HEK293 (cell line): ENCODE measurements at regions not wholly inside any gene's neighbourhood (a gene's known extent, or its start where the extent isn't known, plus 50 kb on each side); places are given as distances from the start of the nearest gene placed in this dataset.

ENCODE experiments used
- KLF1 ChIP-seq: fragments of 450-650 bp; formaldehyde crosslinking; IDR thresholded peaks from 2 replicates; pipeline ENCODE4 v1.5.1; 2016; ENCODE audit warnings: missing biosample characterization, missing genetic modification characterization
- KLF7 ChIP-seq: fragments of 450-650 bp; formaldehyde crosslinking; IDR thresholded peaks from 2 replicates; pipeline ENCODE4 v1.5.1; 2016; ENCODE audit warnings: missing biosample characterization, missing genetic modification characterization, borderline replicate concordance
- PRDM10 ChIP-seq: fragments of 450-650 bp; formaldehyde crosslinking; IDR thresholded peaks from 2 replicates; pipeline ENCODE4 v1.5.1; 2016; ENCODE audit warnings: missing biosample characterization, missing genetic modification characterization
- RBAK ChIP-seq: fragments of 450-650 bp; formaldehyde crosslinking; IDR thresholded peaks from 2 replicates; pipeline ENCODE4 v1.5.1; 2016; ENCODE audit warnings: missing biosample characterization, missing genetic modification characterization
- ZBTB20 ChIP-seq: fragments of 450-650 bp; formaldehyde crosslinking; IDR thresholded peaks from 2 replicates; pipeline ENCODE4 v1.5.1; 2016; ENCODE audit warnings: missing biosample characterization, missing genetic modification characterization
- ZBTB21 ChIP-seq: fragments of 450-650 bp; formaldehyde crosslinking; IDR thresholded peaks from 2 replicates; pipeline ENCODE4 v1.5.1; 2017; ENCODE audit warnings: missing biosample characterization, missing genetic modification characterization
- ZBTB26 ChIP-seq: fragments of 450-650 bp; formaldehyde crosslinking; optimal IDR thresholded peaks from 2 replicates; pipeline ENCODE3; 2016; ENCODE audit warnings: missing biosample characterization, mild to moderate bottlenecking, missing genetic modification characterization
- ZBTB48 ChIP-seq: fragments of 450-650 bp; formaldehyde crosslinking; IDR thresholded peaks from 2 replicates; pipeline ENCODE4 v1.5.1; 2016; ENCODE audit warnings: missing biosample characterization, missing genetic modification characterization
- ZFP69B ChIP-seq: fragments of 450-650 bp; formaldehyde crosslinking; IDR thresholded peaks from 2 replicates; pipeline ENCODE4 v1.5.1; 2016; ENCODE audit warnings: missing biosample characterization, missing genetic modification characterization
- ZNF138 ChIP-seq: fragments of 450-650 bp; formaldehyde crosslinking; IDR thresholded peaks from 2 replicates; pipeline ENCODE4 v1.5.1; 2016; ENCODE audit warnings: missing biosample characterization, missing genetic modification characterization, borderline replicate concordance
- ZNF155 ChIP-seq: fragments of 450-650 bp; formaldehyde crosslinking; IDR thresholded peaks from 2 replicates; pipeline ENCODE4 v1.5.1; 2016; ENCODE audit warnings: missing biosample characterization, missing genetic modification characterization
- ZNF19 ChIP-seq: fragments of 450-650 bp; formaldehyde crosslinking; IDR thresholded peaks from 2 replicates; pipeline ENCODE4; 2016; ENCODE audit warnings: missing biosample characterization, missing genetic modification characterization, low read depth
- ZNF221 ChIP-seq: fragments of 450-650 bp; formaldehyde crosslinking; IDR thresholded peaks from 2 replicates; pipeline ENCODE4 v1.5.1; 2017; ENCODE audit warnings: missing biosample characterization, missing genetic modification characterization, borderline replicate concordance
- ZNF280C ChIP-seq: fragments of 450-650 bp; formaldehyde crosslinking; IDR thresholded peaks from 2 replicates; pipeline ENCODE4 v1.5.1; 2016; ENCODE audit warnings: missing biosample characterization, missing genetic modification characterization
- ZNF324 ChIP-seq: fragments of 450-650 bp; formaldehyde crosslinking; IDR thresholded peaks from 2 replicates; pipeline ENCODE4 v1.5.1; 2016; ENCODE audit warnings: missing biosample characterization, missing genetic modification characterization
- ZNF354C ChIP-seq: fragments of 450-650 bp; formaldehyde crosslinking; IDR thresholded peaks from 2 replicates; pipeline ENCODE4 v1.5.1; 2016; ENCODE audit warnings: missing biosample characterization, missing genetic modification characterization, low read depth, borderline replicate concordance
- ZNF366 ChIP-seq: fragments of 450-650 bp; formaldehyde crosslinking; conservative IDR thresholded peaks from 2 replicates; pipeline ENCODE4 v1.5.1; 2016; ENCODE audit warnings: missing biosample characterization, missing genetic modification characterization
- ZNF600 ChIP-seq: fragments of 450-650 bp; formaldehyde crosslinking; IDR thresholded peaks from 2 replicates; pipeline ENCODE4 v1.5.1; 2016; ENCODE audit warnings: missing biosample characterization, missing genetic modification characterization
- ZNF629 ChIP-seq: fragments of 450-650 bp; formaldehyde crosslinking; IDR thresholded peaks from 2 replicates; pipeline ENCODE4 v1.5.1; 2017; ENCODE audit warnings: missing biosample characterization, missing genetic modification characterization
- ZNF658 ChIP-seq: fragments of 450-650 bp; formaldehyde crosslinking; IDR thresholded peaks from 2 replicates; pipeline ENCODE4; 2016; ENCODE audit warnings: missing biosample characterization, missing genetic modification characterization
- ZNF660 ChIP-seq: fragments of 450-650 bp; IDR thresholded peaks from 2 replicates; pipeline ENCODE4 v1.5.1; 2018; ENCODE audit warnings: missing biosample characterization, mild to moderate bottlenecking, missing genetic modification characterization
- ZNF677 ChIP-seq: fragments of 450-650 bp; IDR thresholded peaks from 2 replicates; pipeline ENCODE4 v1.5.0; 2018; ENCODE audit warnings: missing biosample characterization, mild to moderate bottlenecking, missing genetic modification characterization, moderate library complexity
- ZNF768 ChIP-seq: fragments of 450-650 bp; formaldehyde crosslinking; IDR thresholded peaks from 2 replicates; pipeline ENCODE4 v1.5.1; 2018; ENCODE audit warnings: missing biosample characterization, mild to moderate bottlenecking, missing genetic modification characterization
- ZNF830 ChIP-seq: fragments of 450-650 bp; IDR thresholded peaks from 2 replicates; pipeline ENCODE4 v1.5.0; 2018; ENCODE audit warnings: missing biosample characterization, missing genetic modification characterization, low read depth, mild to moderate bottlenecking, moderate library complexity
- ZSCAN16 ChIP-seq: fragments of 450-650 bp; formaldehyde crosslinking; IDR thresholded peaks from 2 replicates; pipeline ENCODE4 v1.5.1; 2016; ENCODE audit warnings: missing biosample characterization, missing genetic modification characterization
- ZXDB ChIP-seq: fragments of 450-650 bp; formaldehyde crosslinking; IDR thresholded peaks from 2 replicates; pipeline ENCODE4 v1.5.1; 2016; ENCODE audit warnings: missing biosample characterization, missing genetic modification characterization
- TF ChIP-seq, protein P1 (sequence below): fragments of 450-650 bp; formaldehyde crosslinking; IDR thresholded peaks from 2 replicates; pipeline ENCODE4 v1.5.1; 2016; ENCODE audit warnings: missing biosample characterization, missing genetic modification characterization
- TF ChIP-seq, protein P2 (sequence below): fragments of 450-650 bp; IDR thresholded peaks from 2 replicates; pipeline ENCODE4 v1.5.1; 2018; ENCODE audit warnings: missing biosample characterization, missing genetic modification characterization

GRCh38 chr1:68331117-68331865, 99.0 kb upstream of the WLS start (continued):
- TF ChIP-seq ZNF660 (tag by site-specific recombination) (peak; percentile 90), ZNF629 (peak; percentile 86), KLF7 (no peak), ZNF830 (no peak), ZBTB26 (no peak), RBAK (tag by site-specific recombination) (no peak), ZNF19 (no peak), ZSCAN16 (tag by site-specific recombination) (no peak), ZNF138 (no peak), ZXDB (tag by site-specific recombination) (peak; percentile 67; the same call in 1 of the 2 replicates), ZNF221 (tag by site-specific recombination) (no peak), ZBTB48 (tag by site-specific recombination) (0 out of 2 replicates have a peak, but pooled peaks have one; percentile 45), ZNF768 (no peak), ZBTB21 (tag by site-specific recombination) (peak; percentile 66; the same call in 1 of the 2 replicates), PRDM10 (no peak), ZNF280C (no peak), ZNF677 (tag by site-specific recombination) (no peak), ZBTB20 (tag by site-specific recombination) (no peak), ZNF155 (no peak), ZNF366 (tag by site-specific recombination) (peak; percentile 91), ZNF658 (tag by site-specific recombination) (no peak), ZFP69B (tag by site-specific recombination) (peak; percentile 57), ZNF324 (tag by site-specific recombination) (0 out of 2 replicates have a peak, but pooled peaks have one; percentile 47), ZNF600 (tag by site-specific recombination) (no peak), KLF1 (tag by site-specific recombination) (no peak), ZNF354C (tag by site-specific recombination) (no peak)
- TF ChIP-seq, protein P1, sequence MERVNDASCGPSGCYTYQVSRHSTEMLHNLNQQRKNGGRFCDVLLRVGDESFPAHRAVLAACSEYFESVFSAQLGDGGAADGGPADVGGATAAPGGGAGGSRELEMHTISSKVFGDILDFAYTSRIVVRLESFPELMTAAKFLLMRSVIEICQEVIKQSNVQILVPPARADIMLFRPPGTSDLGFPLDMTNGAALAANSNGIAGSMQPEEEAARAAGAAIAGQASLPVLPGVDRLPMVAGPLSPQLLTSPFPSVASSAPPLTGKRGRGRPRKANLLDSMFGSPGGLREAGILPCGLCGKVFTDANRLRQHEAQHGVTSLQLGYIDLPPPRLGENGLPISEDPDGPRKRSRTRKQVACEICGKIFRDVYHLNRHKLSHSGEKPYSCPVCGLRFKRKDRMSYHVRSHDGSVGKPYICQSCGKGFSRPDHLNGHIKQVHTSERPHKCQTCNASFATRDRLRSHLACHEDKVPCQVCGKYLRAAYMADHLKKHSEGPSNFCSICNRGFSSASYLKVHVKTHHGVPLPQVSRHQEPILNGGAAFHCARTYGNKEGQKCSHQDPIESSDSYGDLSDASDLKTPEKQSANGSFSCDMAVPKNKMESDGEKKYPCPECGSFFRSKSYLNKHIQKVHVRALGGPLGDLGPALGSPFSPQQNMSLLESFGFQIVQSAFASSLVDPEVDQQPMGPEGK: no peak
- TF ChIP-seq, protein P2, sequence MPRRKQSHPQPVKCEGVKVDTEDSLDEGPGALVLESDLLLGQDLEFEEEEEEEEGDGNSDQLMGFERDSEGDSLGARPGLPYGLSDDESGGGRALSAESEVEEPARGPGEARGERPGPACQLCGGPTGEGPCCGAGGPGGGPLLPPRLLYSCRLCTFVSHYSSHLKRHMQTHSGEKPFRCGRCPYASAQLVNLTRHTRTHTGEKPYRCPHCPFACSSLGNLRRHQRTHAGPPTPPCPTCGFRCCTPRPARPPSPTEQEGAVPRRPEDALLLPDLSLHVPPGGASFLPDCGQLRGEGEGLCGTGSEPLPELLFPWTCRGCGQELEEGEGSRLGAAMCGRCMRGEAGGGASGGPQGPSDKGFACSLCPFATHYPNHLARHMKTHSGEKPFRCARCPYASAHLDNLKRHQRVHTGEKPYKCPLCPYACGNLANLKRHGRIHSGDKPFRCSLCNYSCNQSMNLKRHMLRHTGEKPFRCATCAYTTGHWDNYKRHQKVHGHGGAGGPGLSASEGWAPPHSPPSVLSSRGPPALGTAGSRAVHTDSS: no peak
